Right atrium auricular region (tissue), 2 donors: ENCODE measurements at regions not wholly inside any gene's neighbourhood (a gene's known extent, or its start where the extent isn't known, plus 50 kb on each side); places are given as distances from the start of the nearest gene placed in this dataset.
A peak's percentile ranks its signal among the peaks of the same experiment; 100 is the strongest.

ENCODE experiments used
- DNase-seq: peaks from one replicate; pipeline ENCODE4 v3.0.0-alpha.2; 2019; ENCODE audit warnings: low spot score
- H3K27ac ChIP-seq, 2 donors: fragments of 200-600 bp; sonication (generic); 1 replicate in 1 of 2; 2 replicates in 1 of 2; pipeline ENCODE4 v1.5.1; 2016 to 2019
- H3K27me3 ChIP-seq, 2 donors: fragments of 200-600 bp; sonication (generic); one replicate each; pipeline versions ENCODE4 v1.5.1 to v1.6.0; 2017 to 2019
- H3K36me3 ChIP-seq: fragments of 200-600 bp; sonication (generic); one replicate; pipeline ENCODE4 v1.5.1; 2016
- H3K4me1 ChIP-seq, 2 donors: fragments of 200-600 bp; sonication (generic); one replicate each; pipeline versions ENCODE4 v1.5.1 to v1.6.0; 2017 to 2019
- H3K4me3 ChIP-seq, 2 donors: fragments of 200-600 bp; sonication (generic); 1 replicate in 1 of 2; 2 replicates in 1 of 2; pipeline ENCODE4 v1.5.1; 2017 to 2019; ENCODE audit warnings: mild to moderate bottlenecking in 1 of 2, moderate library complexity in 1 of 2
- H3K9me3 ChIP-seq, 2 donors: fragments of 200-600 bp; sonication (generic); one replicate each; pipeline ENCODE4 v1.5.1; 2019
- CTCF ChIP-seq, 2 donors: fragments of 200-600 bp; sonication (generic); IDR thresholded peaks; one replicate each; pipeline ENCODE4 v1.5.1; 2019; ENCODE audit warnings: antibody characterized with exemption in 2 of 2

- no peak for TF ChIP-seq CTCF (IDR thresholded peaks at IDR 0.05)
- H3K27ac ChIP-seq = no peak overlapping the region
- H3K9me3 ChIP-seq = no peaks in the 10 kb centered on the region
- H3K36me3 ChIP-seq = no peaks in the 10 kb centered on the region
- DNase-seq = no peak
- peaks cover 0 to 6% of the 10 kb centered on the region in 2 donors for H3K4me1 ChIP-seq
- H3K4me3 ChIP-seq = no peak overlapping the region
- no peaks in the 10 kb centered on the region for H3K27me3 ChIP-seq
Observed at GRCh38 chr6:137724018-137724403, 143.0 kb upstream of the TNFAIP3 start.

- no peak overlapping the region for H3K27ac ChIP-seq
- H3K4me1 ChIP-seq = peaks cover 0 to 11% of the 10 kb centered on the region in 2 donors
- H3K36me3 ChIP-seq = no peaks in the 10 kb centered on the region
- H3K27me3 ChIP-seq = no peaks in the 10 kb centered on the region
- DNase-seq = peak; percentile 74
- H3K4me3 ChIP-seq = no peak overlapping the region
- TF ChIP-seq CTCF (IDR thresholded peaks at IDR 0.05) = no peak
- no peaks in the 10 kb centered on the region for H3K9me3 ChIP-seq
Observed at GRCh38 chr6:137724495-137725211, 142.4 kb upstream of the TNFAIP3 start.

- no peak overlapping the region for H3K4me3 ChIP-seq
- H3K4me1 ChIP-seq = peaks cover 0 to 11% of the 10 kb centered on the region in 2 donors
- H3K27ac ChIP-seq = no peak overlapping the region
- no peaks in the 10 kb centered on the region for H3K36me3 ChIP-seq
- H3K9me3 ChIP-seq = no peaks in the 10 kb centered on the region
- no peak for TF ChIP-seq CTCF (IDR thresholded peaks at IDR 0.05)
- DNase-seq = no peak
- H3K27me3 ChIP-seq = no peaks in the 10 kb centered on the region
Observed at GRCh38 chr6:137725949-137726348, 141.1 kb upstream of the TNFAIP3 start.

- DNase-seq = no peak
- TF ChIP-seq CTCF (IDR thresholded peaks at IDR 0.05) = no peak
- Histone ChIP-seq H3K9me3 (no peaks in the 10 kb centered on the region), H3K27me3 (no peaks in the 10 kb centered on the region), H3K4me3 (no peak overlapping the region), H3K27ac (no peak overlapping the region), H3K36me3 (no peaks in the 10 kb centered on the region), H3K4me1 (peaks cover 0 to 11% of the 10 kb centered on the region in 2 donors)
Observed at GRCh38 chr6:137726582-137726981, 140.5 kb upstream of the TNFAIP3 start.

GRCh38 chr6:137727216-137727765 is 139.8 kb upstream of the TNFAIP3 start:
- TF ChIP-seq CTCF (IDR thresholded peaks at IDR 0.05) = no peak
- no peak for DNase-seq
- Histone ChIP-seq H3K4me3 (no peak overlapping the region), H3K36me3 (no peaks in the 10 kb centered on the region), H3K4me1 (peaks cover 0 to 11% of the 10 kb centered on the region in 2 donors), H3K27ac (no peak overlapping the region), H3K27me3 (no peaks in the 10 kb centered on the region), H3K9me3 (no peaks in the 10 kb centered on the region)
